ENCODE measurements at regions not wholly inside any gene's neighbourhood (a gene's known extent, or its start where the extent isn't known, plus 50 kb on each side); places are given as distances from the start of the nearest gene placed in this dataset.
A peak's percentile ranks its signal among the peaks of the same experiment; 100 is the strongest.
"Not testable (repeated sequence)": the region's sequence is repeated elsewhere in the genome, so short reads cannot be mapped to it uniquely, and the experiment has no call there.

GRCh38 chr21:35521293-35521692, 472.2 kb upstream of the RUNX1 start:
- H3K36me3 Mint-ChIP-seq, result no peaks in the 10 kb centered on the region
- no peaks in the 10 kb centered on the region for H3K9me3 Mint-ChIP-seq
- H3K27ac Mint-ChIP-seq, result no peak overlapping the region
- H3K4me3 Mint-ChIP-seq, result no peak overlapping the region
- Histone ChIP-seq H3K27me3 (ENCODE audit: insufficient read depth, low read length, poor library complexity, severe bottlenecking) (no peaks in the 10 kb centered on the region), H3K4me3 (ENCODE audit: low read length) (no peak overlapping the region), H3K9me3 (ENCODE audit: low read length) (no peaks in the 10 kb centered on the region), H3K27ac (ENCODE audit: low read depth, low read length) (no peak overlapping the region), H3K4me1 (ENCODE audit: insufficient read depth, low read length) (peaks cover 11% of the 10 kb centered on the region), H3K36me3 (ENCODE audit: insufficient read depth, low read length) (no peaks in the 10 kb centered on the region)
- DNase-seq, result no peak
- ChIA-PET POLR2A (no interaction called here), CTCF (no interaction called here)
- H3K27me3 Mint-ChIP-seq, result peaks cover 9 to 10% of the 10 kb centered on the region in 2 donors
- H3K4me1 Mint-ChIP-seq, result peaks cover 12 to 16% (median 13%) of the 10 kb centered on the region in 3 donors

GRCh38 chr21:35520856-35521255, 471.8 kb upstream of the RUNX1 start:
- Mint-ChIP-seq H3K4me1 (peaks cover 11 to 15% (median 12%) of the 10 kb centered on the region in 3 donors), H3K4me3 (no peak overlapping the region), H3K27ac (no peak overlapping the region), H3K27me3 (peaks cover 9 to 10% of the 10 kb centered on the region in 2 donors), H3K9me3 (no peaks in the 10 kb centered on the region), H3K36me3 (no peaks in the 10 kb centered on the region)
- H3K4me1 ChIP-seq (ENCODE audit: insufficient read depth, low read length), result peaks cover 10% of the 10 kb centered on the region
- H3K4me3 ChIP-seq (ENCODE audit: low read length), result no peak overlapping the region
- H3K9me3 ChIP-seq (ENCODE audit: low read length), result no peaks in the 10 kb centered on the region
- ChIA-PET CTCF (no interaction called here), POLR2A (no interaction called here)
- no peak overlapping the region for H3K27ac ChIP-seq (ENCODE audit: low read depth, low read length)
- no peaks in the 10 kb centered on the region for H3K36me3 ChIP-seq (ENCODE audit: insufficient read depth, low read length)
- no peaks in the 10 kb centered on the region for H3K27me3 ChIP-seq (ENCODE audit: insufficient read depth, low read length, poor library complexity, severe bottlenecking)
- no peak for DNase-seq

- Histone ChIP-seq H3K27ac (ENCODE audit: low read depth, low read length) (no peak overlapping the region), H3K9me3 (ENCODE audit: low read length) (no peaks in the 10 kb centered on the region), H3K27me3 (ENCODE audit: insufficient read depth, low read length, poor library complexity, severe bottlenecking) (no peaks in the 10 kb centered on the region), H3K36me3 (ENCODE audit: insufficient read depth, low read length) (no peaks in the 10 kb centered on the region), H3K4me1 (ENCODE audit: insufficient read depth, low read length) (peaks cover 6% of the 10 kb centered on the region), H3K4me3 (ENCODE audit: low read length) (no peak overlapping the region)
- CTCF ChIA-PET, result no interaction called here
- Mint-ChIP-seq H3K27me3 (peaks cover 9 to 14% of the 10 kb centered on the region in 2 donors), H3K9me3 (no peaks in the 10 kb centered on the region), H3K4me1 (peaks cover 6 to 9% (median 6%) of the 10 kb centered on the region in 3 donors), H3K27ac (no peak overlapping the region), H3K36me3 (no peaks in the 10 kb centered on the region), H3K4me3 (no peak overlapping the region)
- no peak for DNase-seq
- POLR2A ChIA-PET, result no interaction called here
These were observed 471.2 kb upstream of the RUNX1 start for GRCh38 chr21:35520302-35520701.

GRCh38 chr21:35517865-35518264, 468.8 kb upstream of the RUNX1 start:
- CTCF ChIA-PET, result no interaction called here

GRCh38 chr21:35516292-35516691, 467.2 kb upstream of the RUNX1 start:
- H3K27ac Mint-ChIP-seq; POLR2A ChIA-PET; H3K4me3 ChIP-seq (ENCODE audit: low read length); H3K4me3 Mint-ChIP-seq; H3K9me3 Mint-ChIP-seq; H3K27ac ChIP-seq (ENCODE audit: low read depth, low read length); H3K9me3 ChIP-seq (ENCODE audit: low read length); H3K4me1 Mint-ChIP-seq; H3K27me3 ChIP-seq (ENCODE audit: insufficient read depth, low read length, poor library complexity, severe bottlenecking); CTCF ChIA-PET; H3K4me1 ChIP-seq (ENCODE audit: insufficient read depth, low read length); DNase-seq; H3K36me3 ChIP-seq (ENCODE audit: insufficient read depth, low read length); H3K36me3 Mint-ChIP-seq: not testable (repeated sequence)
- peaks cover 25 to 48% of the 10 kb centered on the region in 2 donors for H3K27me3 Mint-ChIP-seq

More at GRCh38 chr21:35517865-35518264, 468.8 kb upstream of the RUNX1 start:
- no peaks in the 10 kb centered on the region for H3K36me3 Mint-ChIP-seq
- peak overlapping the region in 1 of 8 donors; percentile 84 for H3K27ac Mint-ChIP-seq
- Histone ChIP-seq H3K9me3 (ENCODE audit: low read length) (no peaks in the 10 kb centered on the region), H3K27ac (ENCODE audit: low read depth, low read length) (no peak overlapping the region), H3K4me1 (ENCODE audit: insufficient read depth, low read length) (peaks cover 6% of the 10 kb centered on the region), H3K4me3 (ENCODE audit: low read length) (no peak overlapping the region), H3K36me3 (ENCODE audit: insufficient read depth, low read length) (no peaks in the 10 kb centered on the region), H3K27me3 (ENCODE audit: insufficient read depth, low read length, poor library complexity, severe bottlenecking) (no peaks in the 10 kb centered on the region)
- no peak for DNase-seq
- H3K9me3 Mint-ChIP-seq, result peaks cover 0 to 2% (median 0%) of the 10 kb centered on the region in 5 donors
- H3K4me3 Mint-ChIP-seq, result no peak overlapping the region
- POLR2A ChIA-PET, result no interaction called here
- peaks cover 25 to 36% of the 10 kb centered on the region in 2 donors for H3K27me3 Mint-ChIP-seq
- H3K4me1 Mint-ChIP-seq, result no peaks in the 10 kb centered on the region

- Histone ChIP-seq H3K9me3 (ENCODE audit: low read length) (no peaks in the 10 kb centered on the region), H3K36me3 (ENCODE audit: insufficient read depth, low read length) (no peaks in the 10 kb centered on the region), H3K4me1 (ENCODE audit: insufficient read depth, low read length) (peaks cover 7% of the 10 kb centered on the region), H3K4me3 (ENCODE audit: low read length) (no peak overlapping the region), H3K27ac (ENCODE audit: low read depth, low read length) (no peak overlapping the region), H3K27me3 (ENCODE audit: insufficient read depth, low read length, poor library complexity, severe bottlenecking) (no peaks in the 10 kb centered on the region)
- no peak for DNase-seq
- CTCF ChIA-PET, result no interaction called here
- Mint-ChIP-seq H3K9me3 (peaks cover 0 to 2% (median 0%) of the 10 kb centered on the region in 5 donors), H3K4me3 (no peak overlapping the region), H3K4me1 (no peaks in the 10 kb centered on the region), H3K36me3 (no peaks in the 10 kb centered on the region), H3K27me3 (peaks cover 24 to 63% of the 10 kb centered on the region in 2 donors), H3K27ac (no peak overlapping the region)
- POLR2A ChIA-PET, result no interaction called here
These were observed 463.2 kb upstream of the RUNX1 start for GRCh38 chr21:35512346-35512745.

GRCh38 chr21:35511696-35512162, 462.6 kb upstream of the RUNX1 start:
- Histone ChIP-seq H3K36me3 (ENCODE audit: insufficient read depth, low read length) (no peaks in the 10 kb centered on the region), H3K9me3 (ENCODE audit: low read length) (no peaks in the 10 kb centered on the region), H3K27me3 (ENCODE audit: insufficient read depth, low read length, poor library complexity, severe bottlenecking) (no peaks in the 10 kb centered on the region), H3K27ac (ENCODE audit: low read depth, low read length) (no peak overlapping the region), H3K4me1 (ENCODE audit: insufficient read depth, low read length) (peaks cover 7% of the 10 kb centered on the region), H3K4me3 (ENCODE audit: low read length) (no peak overlapping the region)
- peaks cover 27 to 65% of the 10 kb centered on the region in 2 donors for H3K27me3 Mint-ChIP-seq
- DNase-seq, result no peak
- H3K4me3 Mint-ChIP-seq, result no peak overlapping the region
- H3K36me3 Mint-ChIP-seq, result no peaks in the 10 kb centered on the region
- ChIA-PET POLR2A (no interaction called here), CTCF (no interaction called here)
- H3K27ac Mint-ChIP-seq, result no peak overlapping the region
- H3K4me1 Mint-ChIP-seq, result no peaks in the 10 kb centered on the region
- H3K9me3 Mint-ChIP-seq, result peaks cover 0 to 2% (median 0%) of the 10 kb centered on the region in 5 donors

- POLR2A ChIA-PET, result no interaction called here
These were observed 462.0 kb upstream of the RUNX1 start for GRCh38 chr21:35510957-35511695.

More at GRCh38 chr21:35510957-35511695, 462.0 kb upstream of the RUNX1 start:
- Histone ChIP-seq H3K4me1 (ENCODE audit: insufficient read depth, low read length) (peaks cover 7% of the 10 kb centered on the region), H3K27ac (ENCODE audit: low read depth, low read length) (no peak overlapping the region), H3K36me3 (ENCODE audit: insufficient read depth, low read length) (no peaks in the 10 kb centered on the region), H3K4me3 (ENCODE audit: low read length) (no peak overlapping the region), H3K9me3 (ENCODE audit: low read length) (no peaks in the 10 kb centered on the region), H3K27me3 (ENCODE audit: insufficient read depth, low read length, poor library complexity, severe bottlenecking) (no peaks in the 10 kb centered on the region)
- no peak for DNase-seq
- Mint-ChIP-seq H3K36me3 (no peaks in the 10 kb centered on the region), H3K4me3 (no peak overlapping the region), H3K9me3 (peaks cover 0 to 2% (median 0%) of the 10 kb centered on the region in 5 donors), H3K27ac (no peak overlapping the region), H3K4me1 (no peaks in the 10 kb centered on the region), H3K27me3 (peaks cover 31 to 66% of the 10 kb centered on the region in 2 donors)
- CTCF ChIA-PET, result no interaction called here

Data from CD8-positive, alpha-beta memory T cell (primary cell).